ENCODE measurements at regions not wholly inside any gene's neighbourhood (a gene's known extent, or its start where the extent isn't known, plus 50 kb on each side); places are given as distances from the start of the nearest gene placed in this dataset.

DNA sequence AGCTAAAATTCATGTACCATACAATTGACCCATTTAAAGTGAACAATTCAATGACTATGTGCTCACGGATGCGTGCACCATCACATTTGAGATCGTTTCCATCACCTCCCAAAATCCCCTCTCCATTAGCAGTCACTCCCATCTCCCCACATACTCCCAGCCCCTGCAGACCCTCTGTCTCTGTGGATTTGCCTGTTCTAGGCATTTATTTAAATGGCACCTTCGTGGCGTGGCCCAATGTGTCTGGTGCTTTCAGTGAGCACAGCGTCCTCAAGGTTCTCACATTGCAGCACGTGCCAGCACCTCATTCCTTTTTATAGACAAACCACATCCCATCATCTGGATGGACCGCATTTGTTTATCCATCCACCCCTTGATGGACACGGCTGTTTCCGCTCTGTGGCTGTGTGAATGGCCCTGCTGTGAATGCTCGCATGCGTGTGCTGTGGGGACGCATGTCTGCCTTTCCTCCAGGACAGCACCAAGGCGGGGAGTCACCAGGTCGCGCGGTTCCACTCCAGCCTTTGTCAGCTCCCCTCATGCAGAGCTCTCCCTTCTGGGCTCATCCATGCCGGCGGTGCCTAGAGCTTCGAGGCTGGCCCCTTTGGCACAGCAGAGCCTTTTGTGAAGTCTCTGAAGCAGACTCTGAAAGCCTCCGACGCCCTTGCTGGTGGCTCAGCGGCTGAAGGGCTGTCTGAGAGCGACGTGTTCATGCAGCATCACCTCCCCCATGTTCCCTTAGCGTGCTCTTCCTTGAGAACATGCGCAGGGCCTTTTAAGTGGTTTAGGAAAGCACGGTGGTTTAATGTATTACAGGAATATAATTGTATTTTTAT is 184.4 kb downstream of the KIF26A start:
- DNase-seq, result no peak

- no peak for DNase-seq
These were observed 185.3 kb downstream of the KIF26A start for GRCh38 chr14:104323551-104324175.

- DNase-seq, result no peak
These were observed 188.5 kb downstream of the KIF26A start for GRCh38 chr14:104326848-104327247.

GRCh38 chr14:104328607-104329006 is 190.2 kb downstream of the KIF26A start:
- DNase-seq, result no peak

- no peak for DNase-seq
These were observed 191.4 kb downstream of the KIF26A start for GRCh38 chr14:104329793-104330192.

GRCh38 chr14:104331871-104332605 is 193.7 kb downstream of the KIF26A start:
- DNase-seq, result no peak

- DNase-seq, result no peak
These were observed 194.4 kb downstream of the KIF26A start for GRCh38 chr14:104332634-104333270.

GRCh38 chr14:104333646-104334423 is 195.4 kb downstream of the KIF26A start:
- DNase-seq, result no peak

GRCh38 chr14:104334424-104335161 is 196.2 kb downstream of the KIF26A start:
- DNase-seq, result no peak

DNA sequence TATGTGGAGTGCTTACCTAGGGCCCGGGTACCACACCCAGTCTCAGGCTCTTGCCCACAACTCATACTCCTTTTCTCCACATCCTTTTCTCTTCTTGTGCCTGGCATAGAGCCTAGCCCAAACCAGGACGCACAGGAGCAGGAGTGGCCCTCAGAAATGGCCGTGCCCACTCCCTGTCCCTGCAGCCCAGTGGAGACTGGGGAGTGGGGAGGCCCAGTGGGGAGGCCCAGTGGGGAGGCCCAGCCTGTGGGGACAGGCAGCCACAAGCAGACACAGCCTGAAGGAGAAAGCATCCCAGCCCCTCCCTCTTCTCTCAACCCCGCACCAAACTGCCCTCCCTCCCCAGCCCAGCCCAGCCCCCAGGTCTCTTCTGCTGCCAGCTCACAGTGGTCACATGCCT is 196.8 kb downstream of the KIF26A start:
- no peak for DNase-seq

DNA sequence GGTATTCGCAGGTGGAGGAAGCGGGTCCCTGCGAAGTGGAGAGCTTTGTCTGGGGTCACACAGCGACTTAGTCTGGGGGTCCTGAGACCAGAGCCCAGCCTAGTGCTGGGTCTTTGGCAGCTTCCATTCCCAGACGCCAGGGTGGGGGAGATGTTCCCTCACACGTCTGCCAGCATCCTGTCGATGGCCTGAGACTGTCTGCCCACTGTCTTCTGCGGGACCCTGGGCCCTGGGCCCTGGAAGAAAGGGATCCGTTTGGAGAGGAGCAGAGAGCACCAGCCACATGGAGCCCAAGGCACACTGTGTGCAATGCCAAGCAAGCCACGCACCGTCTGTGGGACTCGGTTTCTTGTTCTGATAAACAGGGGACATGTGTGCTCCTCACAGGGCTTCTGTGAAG is 197.2 kb downstream of the KIF26A start:
- DNase-seq, result no peak

GRCh38 chr14:104337351-104337750 is 199.0 kb downstream of the KIF26A start:
- DNase-seq, result no peak

- DNase-seq, result no peak
These were observed 201.0 kb downstream of the KIF26A start for GRCh38 chr14:104339361-104339760.

DNA sequence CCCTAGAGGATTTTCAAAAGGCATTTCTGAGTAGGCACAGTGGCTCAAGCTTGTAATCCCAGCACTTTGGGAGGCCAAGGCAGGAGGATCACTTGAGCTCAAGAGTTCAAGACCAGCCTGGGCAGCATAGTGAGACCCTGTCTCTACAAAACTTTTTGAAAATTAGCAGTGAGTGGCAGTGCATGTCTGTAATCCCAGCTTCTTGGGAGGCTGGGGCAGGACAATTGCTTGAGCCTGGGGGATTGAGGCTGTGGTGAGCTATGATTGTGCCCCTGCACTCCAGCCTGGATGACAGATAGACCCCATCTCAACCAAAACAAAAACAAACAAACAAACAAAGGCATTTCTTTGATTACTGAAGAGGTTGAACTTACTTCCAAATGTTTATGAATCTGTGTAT is 201.4 kb downstream of the KIF26A start:
- no peak for DNase-seq

DNA sequence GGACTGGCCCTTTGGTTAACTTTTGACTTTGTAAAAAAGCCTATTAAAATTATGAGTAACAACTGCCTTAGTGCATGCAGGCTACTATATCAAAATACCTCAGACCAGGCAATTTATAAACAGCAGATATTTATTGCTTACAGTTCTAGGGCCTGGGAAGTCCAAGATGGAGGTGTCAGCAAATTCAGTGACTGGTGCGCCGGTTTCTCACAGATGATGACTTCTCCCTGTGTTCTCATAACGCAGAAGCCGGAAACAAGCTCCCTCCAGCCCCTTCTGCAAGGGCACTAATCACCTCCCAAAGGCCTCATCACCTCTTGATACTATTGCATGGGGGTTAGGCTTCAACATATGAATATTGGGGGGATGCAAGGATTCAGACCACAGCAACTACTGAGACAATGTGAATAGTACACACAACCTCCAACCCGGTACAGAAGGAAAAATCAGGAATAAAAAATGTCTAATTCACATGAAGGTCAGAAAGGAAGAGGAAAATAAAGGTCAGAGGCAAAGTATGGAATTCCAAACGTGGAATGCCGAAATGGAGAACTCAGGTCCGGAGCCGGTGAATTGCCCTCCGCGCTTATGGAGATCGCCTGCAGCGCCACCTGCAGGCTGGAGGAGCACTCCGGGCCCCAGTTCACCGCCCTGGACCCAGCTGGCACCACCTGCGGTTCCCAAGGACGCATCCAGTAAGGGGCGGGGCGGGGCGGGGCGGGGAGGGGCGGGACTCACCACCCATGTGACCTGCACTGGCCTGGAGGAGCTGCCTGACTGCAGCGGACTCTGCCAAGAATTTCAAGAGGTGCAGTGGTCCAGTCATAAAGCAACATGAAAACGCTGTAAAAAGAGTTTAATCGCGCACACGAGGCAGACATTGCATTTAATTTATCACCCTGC is 203.4 kb downstream of the KIF26A start:
- peak; percentile 97 for DNase-seq

- no peak for DNase-seq
These were observed 204.3 kb downstream of the KIF26A start for GRCh38 chr14:104342435-104343293.

GRCh38 chr14:104343294-104343625 is 204.9 kb downstream of the KIF26A start:
- no peak for DNase-seq

GRCh38 chr14:104343690-104344640 is 205.6 kb downstream of the KIF26A start:
- DNase-seq, result no peak
